ENCODE measurements at regions not wholly inside any gene's neighbourhood (a gene's known extent, or its start where the extent isn't known, plus 50 kb on each side); places are given as distances from the start of the nearest gene placed in this dataset.

GRCh38 chr7:66418537-66418936, 210.1 kb upstream of the KCTD7 start:
- ChIA-PET SMC1A (ENCODE audit: uncharacterized antibody, unreplicated experiment) (no interaction called here), CTCF (no interaction called here), POLR2A (interaction anchor here (0.6 kb wide), 1 partner anchor 577 kb away, joined by 3 read pairs; no protein-coding TSS in a partner anchor), RAD21 (ENCODE audit: unreplicated experiment) (no interaction called here)
- no peak for FAIRE-seq
- DNase-seq (ENCODE audit: low read depth, low spot score) = no peak
- 88% methylated on average over 3 of the region's 3 CpGs for WGBS (ENCODE audit: insufficient coverage, insufficient replicate concordance, low lambda C conversion rate, missing lambda C conversion rate)
- Histone ChIP-seq H3K4me1 (ENCODE audit: control insufficient read depth, insufficient read depth, low read length) (peaks cover 4% of the 10 kb centered on the region), H2AFZ (ENCODE audit: control insufficient read depth, low read depth, low read length) (no peak overlapping the region), H3K9ac (ENCODE audit: control insufficient read depth, insufficient read depth, low read length) (no peak overlapping the region), H3K9me3 (replicated peaks; ENCODE audit: control insufficient read depth, insufficient read depth, low read length) (no peaks in the 10 kb centered on the region), H3K36me3 (ENCODE audit: control insufficient read depth in 2 of 2, insufficient read depth in 2 of 2, low read length in 1 of 2) (no peaks in the 10 kb centered on the region; a peak in 1 of 4 replicates), H3K27ac (ENCODE audit: control insufficient read depth, insufficient read depth) (no peak overlapping the region), H3K27me3 (replicated peaks in 1 of 2; ENCODE audit: control insufficient read depth in 2 of 2, insufficient read depth in 2 of 2, low read length in 1 of 2) (no peaks in the 10 kb centered on the region), H4K20me1 (ENCODE audit: control insufficient read depth, insufficient read depth) (no peaks in the 10 kb centered on the region), H3K4me3 (no peak overlapping the region), H3K79me2 (ENCODE audit: control insufficient read depth, insufficient read depth, low read length) (no peaks in the 10 kb centered on the region), H3K4me2 (ENCODE audit: control insufficient read depth, insufficient read depth) (no peak overlapping the region)
- no TSS peak for BruUV-seq (replicated peaks)
- in situ Hi-C loops (cut with MboI) (no loop called here), intact Hi-C loops (cut with micrococcal nuclease; ENCODE audit: unreplicated experiment) (no loop called here)
- TF ChIP-seq ZNF24 (IDR thresholded peaks at IDR 0.05) (no peak), STAT3 (IDR thresholded peaks at IDR 0.05; ENCODE audit: low read depth, low read length) (no peak), KDM1A (IDR thresholded peaks at IDR 0.05; ENCODE audit: borderline replicate concordance) (no peak), MTA3 (IDR thresholded peaks at IDR 0.05; ENCODE audit: borderline replicate concordance, low read length) (no peak), IKZF1 (conservative IDR thresholded peaks at IDR 0.05) (no peak), ZNF384 (IDR thresholded peaks at IDR 0.05; ENCODE audit: borderline replicate concordance, low read depth, low read length) (no peak), HCFC1 (IDR thresholded peaks at IDR 0.05; ENCODE audit: low read length) (no peak), RUNX3 (IDR thresholded peaks at IDR 0.05; ENCODE audit: low read length) (no peak), ZBTB40 (IDR thresholded peaks at IDR 0.05; ENCODE audit: borderline replicate concordance) (no peak), JUNB (IDR thresholded peaks at IDR 0.05) (no peak), ELK1 (IDR thresholded peaks at IDR 0.05; ENCODE audit: low read depth, low read length) (no peak)
- no peak for ATAC-seq

Measured in GM12878 (cell line).